ENCODE measurements at regions not wholly inside any gene's neighbourhood (a gene's known extent, or its start where the extent isn't known, plus 50 kb on each side); places are given as distances from the start of the nearest gene placed in this dataset.
"Not testable (repeated sequence)": the region's sequence is repeated elsewhere in the genome, so short reads cannot be mapped to it uniquely, and the experiment has no call there.

DNA sequence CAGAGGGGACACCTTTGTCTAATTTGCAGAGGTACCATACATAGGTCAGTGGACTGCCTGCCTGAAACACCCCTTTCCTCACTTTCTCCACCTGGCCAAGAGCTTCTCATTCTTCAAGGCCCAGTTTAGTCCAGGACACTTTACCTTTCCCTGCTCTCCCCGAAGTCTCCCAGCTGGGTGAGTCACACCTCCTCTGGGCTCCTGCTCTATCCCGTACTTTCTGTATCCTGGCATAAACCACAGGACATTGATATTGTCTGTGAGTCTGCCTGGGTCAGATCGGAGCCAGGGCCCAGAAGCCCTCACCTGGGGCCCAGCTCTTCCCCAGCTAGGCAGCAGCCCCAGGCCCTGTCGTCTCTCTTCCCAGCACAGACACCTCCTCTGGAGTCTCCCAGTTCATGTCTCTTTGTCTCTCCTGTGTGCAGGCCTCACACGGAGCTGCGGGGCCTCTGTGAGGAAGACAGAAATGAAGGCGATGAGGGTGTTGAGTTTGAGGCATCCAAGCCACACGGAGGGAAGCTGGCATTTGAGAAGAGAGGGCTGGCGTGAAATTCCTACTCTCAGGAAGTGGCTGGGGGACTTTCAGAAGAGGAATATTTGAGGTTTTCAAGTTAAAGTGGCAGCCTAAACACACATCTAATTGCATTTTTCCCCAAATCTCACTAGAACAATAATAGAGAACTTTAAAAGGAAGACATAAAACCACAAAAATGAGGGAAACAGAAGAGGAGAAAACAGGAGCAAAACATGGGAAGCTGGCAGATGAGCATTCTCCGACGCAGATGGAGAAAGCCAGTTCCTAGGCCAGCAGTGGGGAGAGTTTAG is 79.6 kb upstream of the LAPTM4A start:
- DNase-seq (ENCODE audit: low read depth in 2 of 3, low spot score in 1 of 3), result no peak

DNA sequence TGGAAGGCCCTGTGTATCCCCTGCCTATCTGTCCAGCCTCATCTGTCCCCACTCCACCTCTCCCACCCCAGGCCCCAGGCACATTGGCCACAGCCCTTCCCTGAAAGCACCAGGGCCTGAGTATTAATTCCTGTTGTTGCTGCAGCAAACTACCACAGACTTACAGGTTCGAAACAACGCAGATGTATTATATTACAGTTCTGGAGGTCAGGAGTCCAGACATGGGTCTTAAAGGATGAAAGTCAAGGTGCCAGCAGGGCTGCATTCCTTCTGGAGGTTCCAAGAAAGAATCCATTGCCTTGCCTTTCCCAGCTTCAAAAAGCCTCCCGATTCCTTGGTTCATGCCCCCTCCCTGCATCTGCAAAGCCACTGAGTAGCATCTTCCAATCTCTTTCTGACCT is 78.7 kb upstream of the LAPTM4A start:
- no peak for DNase-seq (ENCODE audit: low read depth in 2 of 3, low spot score in 1 of 3)

DNA sequence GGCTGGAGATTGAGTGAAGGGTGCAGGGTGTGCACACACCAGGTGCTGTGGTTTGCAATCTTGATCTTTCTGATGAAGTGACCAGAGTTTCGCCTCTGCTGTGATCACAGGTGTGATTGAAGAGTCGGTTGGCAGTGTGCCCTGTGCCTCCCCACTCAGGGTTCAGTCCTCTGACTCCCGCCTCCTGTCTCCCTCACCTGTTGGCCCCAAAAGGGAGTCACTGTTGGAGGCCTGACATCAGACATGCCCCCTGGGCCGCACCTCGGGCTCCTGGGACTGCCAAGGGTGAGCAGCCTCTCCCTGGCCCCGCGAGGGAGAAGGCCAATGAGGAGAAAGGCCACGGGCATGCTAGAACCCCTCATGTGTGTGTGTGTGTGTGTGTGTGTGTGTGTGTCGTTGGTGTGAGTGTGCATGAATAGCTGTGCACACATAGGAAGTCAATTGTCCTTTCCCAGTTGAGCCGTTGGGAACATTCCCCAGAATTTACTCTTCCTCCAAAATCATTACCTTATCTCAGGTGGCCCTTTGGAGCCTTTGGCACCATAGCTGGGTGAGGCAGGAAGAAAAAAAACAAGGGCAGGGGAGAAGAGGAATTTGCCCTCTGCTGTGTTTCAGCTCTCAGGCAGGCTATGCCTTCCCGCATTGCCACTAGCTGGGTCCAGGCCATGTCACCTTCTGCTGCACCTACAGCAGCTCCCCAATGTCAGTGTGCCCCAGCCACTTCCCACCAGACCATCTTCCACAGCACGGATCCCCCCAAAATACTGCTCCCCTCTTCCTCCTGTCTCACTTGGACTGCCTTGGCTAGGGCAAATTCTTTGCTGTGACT is 78.1 kb upstream of the LAPTM4A start:
- no peak for DNase-seq (ENCODE audit: low read depth in 2 of 3, low spot score in 1 of 3)

DNA sequence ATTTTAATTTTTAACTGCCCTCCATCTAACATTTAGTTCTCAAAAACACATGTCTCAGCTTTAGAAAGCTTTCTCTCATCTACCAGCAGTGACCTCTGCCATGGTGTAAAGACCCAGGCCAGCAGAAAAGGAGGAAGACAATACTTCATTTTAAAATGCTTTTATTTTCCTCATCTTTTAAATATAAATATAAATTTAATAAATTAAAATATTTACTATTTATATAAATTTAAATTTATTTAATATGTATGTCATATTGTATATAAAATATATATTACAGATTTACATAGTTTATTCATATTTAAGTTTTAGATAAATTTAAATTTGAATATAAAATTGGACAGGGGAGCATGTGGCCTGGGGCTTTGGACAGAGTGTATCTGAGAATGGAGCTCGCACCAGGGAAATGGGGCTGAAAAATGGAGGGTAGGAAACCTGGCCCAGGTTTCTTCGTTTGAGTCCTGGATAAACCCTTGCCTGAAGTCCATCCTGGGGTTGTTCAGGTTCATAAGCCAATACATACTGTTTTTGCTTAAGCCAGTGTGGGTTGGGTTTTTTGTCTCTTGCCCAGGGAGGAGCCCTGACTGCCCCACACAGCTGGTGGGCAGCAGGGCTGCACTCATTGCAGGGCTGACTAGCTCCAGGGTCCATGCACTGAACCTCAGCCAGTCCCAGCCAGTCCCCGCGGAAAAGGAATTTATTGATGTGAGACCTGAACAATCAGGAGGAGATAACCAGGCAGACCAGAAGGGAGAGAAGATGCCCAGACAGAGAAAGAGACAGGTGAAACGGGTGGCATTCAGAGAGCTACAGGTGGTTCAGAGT is 77.3 kb upstream of the LAPTM4A start:
- DNase-seq (ENCODE audit: low read depth in 2 of 3, low spot score in 1 of 3), result no peak

DNA sequence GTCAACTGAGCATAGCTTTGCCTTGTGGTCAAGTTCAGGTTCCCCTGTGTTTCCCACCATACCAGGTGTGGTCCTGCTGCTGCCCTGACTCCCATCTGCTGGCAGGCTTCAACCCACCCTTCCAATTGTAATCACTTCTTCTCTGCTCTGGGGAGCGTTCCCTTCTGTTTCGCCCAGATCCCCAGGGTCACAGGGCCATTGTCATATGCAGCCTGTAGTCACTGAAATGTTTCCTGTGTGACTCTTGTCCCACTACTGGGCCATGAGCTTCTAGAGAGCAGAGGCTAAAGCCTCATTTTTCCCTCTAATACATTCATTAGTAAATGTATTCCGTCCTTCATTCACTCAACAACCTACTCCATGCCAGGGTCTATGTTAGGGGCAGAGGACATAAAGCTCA is 75.0 kb upstream of the LAPTM4A start:
- no peak for DNase-seq (ENCODE audit: low read depth in 2 of 3, low spot score in 1 of 3)

DNA sequence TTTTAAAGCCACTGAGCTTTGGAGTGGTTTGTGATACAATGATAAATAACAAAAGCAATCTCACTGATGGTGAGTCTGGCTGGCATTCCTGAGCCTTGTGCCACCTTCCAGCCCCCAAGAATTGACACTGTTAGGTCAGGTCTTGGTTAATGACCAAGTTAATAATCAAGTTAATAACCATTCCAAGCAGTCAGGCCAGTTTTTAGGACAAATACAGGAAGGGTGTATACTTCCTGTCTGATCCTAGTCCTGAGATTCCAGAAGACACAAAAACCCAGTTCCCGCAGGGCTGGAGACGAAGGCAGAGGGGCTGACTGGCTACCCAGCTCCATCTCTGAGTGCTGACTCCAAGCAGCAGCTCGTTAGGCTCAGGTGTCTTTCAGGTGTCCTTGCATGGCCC is 74.6 kb upstream of the LAPTM4A start:
- no peak for DNase-seq (ENCODE audit: low read depth in 2 of 3, low spot score in 1 of 3)

DNA sequence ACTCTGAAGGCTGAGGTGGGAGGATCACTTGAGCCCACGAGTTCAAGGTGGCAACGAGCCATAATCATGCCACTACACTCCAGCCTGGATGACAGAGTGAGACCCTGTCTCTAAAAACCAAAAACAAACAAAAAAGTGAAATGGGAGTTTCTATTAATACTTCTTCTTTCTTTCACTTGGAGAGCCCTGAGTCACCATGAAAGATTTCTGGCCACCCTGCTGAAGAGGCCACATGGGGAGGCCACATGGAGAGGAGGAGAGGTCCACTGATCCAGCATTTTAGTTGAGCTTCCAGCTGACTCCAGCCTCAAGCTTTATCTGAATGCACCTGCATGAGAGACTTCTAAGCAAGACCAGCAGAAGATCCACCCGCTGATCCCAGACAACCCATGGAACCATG is 74.2 kb upstream of the LAPTM4A start:
- DNase-seq (ENCODE audit: low read depth in 2 of 3, low spot score in 1 of 3), result no peak

DNA sequence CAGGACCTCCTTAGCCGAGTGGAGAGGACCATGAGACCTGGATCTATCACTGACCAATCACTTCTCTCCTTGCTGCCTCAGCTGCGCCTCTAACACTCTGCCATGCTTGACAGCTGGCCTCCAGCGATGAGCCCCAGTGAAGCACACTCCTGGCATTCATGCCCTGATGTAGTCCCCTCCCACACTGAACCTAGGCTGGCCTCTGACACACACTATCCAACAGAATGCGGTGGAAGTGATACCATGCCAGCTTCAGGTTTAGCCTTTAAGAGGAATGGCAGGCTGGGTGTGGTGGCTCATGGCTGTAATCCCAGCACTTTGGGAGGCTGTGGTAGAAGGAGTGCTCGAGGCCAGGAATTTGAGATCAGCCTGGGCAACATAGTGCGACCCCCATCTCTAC is 73.7 kb upstream of the LAPTM4A start:
- DNase-seq (ENCODE audit: low read depth in 2 of 3, low spot score in 1 of 3), result no peak

DNA sequence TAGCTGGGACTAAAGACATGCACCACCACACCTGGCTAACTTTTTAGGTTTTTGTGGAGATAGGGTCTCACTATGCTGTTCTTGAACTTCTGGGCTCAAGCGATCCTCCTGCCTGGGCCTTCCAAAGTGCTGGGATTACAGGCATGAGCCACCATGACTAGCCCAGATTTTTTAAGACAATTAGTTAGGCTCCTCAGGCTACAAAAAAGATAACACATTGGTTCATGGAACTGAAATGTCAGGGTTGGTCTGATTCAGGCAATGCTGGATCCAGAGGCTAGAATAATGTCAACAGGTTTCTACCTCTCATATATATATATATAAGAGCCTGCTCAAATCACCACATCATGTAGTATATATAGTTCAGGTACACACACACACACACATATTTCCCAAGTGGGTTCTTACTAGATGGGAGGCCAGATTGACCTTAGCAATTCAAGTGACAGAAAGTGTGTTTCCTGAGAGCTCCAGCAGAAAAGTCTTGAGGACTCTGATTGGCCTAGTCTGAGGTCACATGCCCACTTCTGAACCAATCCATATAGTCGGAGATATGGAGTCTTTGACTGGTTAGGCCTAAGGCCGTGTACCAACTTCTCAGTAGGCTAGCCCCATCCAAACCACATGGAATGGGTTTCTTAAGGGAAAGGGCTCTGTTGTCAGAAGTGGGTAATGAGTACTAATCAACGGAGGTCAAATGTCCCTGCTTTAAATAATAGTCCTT is 72.6 kb upstream of the LAPTM4A start:
- DNase-seq (ENCODE audit: low read depth in 2 of 3, low spot score in 1 of 3), result no peak

DNA sequence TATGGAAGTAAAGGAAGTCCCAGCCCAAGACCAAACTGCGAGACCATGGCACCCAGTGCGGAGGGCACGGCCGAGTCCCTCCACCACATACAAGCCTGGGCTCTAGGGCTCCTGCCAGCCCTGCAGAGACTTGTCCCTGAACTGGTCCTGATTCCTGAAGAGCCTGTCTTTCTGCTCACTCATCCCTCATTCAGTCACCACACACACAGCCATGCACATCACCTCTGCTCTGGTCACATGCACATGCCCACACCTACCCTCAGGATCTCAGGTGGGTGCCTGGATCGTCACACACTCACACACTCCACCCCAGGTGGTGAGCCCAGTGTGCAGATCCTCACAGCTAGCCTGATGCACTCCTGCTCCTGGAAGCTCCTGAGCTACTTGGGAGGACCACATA is 71.4 kb upstream of the LAPTM4A start:
- no peak for DNase-seq (ENCODE audit: low read depth in 2 of 3, low spot score in 1 of 3)

DNA sequence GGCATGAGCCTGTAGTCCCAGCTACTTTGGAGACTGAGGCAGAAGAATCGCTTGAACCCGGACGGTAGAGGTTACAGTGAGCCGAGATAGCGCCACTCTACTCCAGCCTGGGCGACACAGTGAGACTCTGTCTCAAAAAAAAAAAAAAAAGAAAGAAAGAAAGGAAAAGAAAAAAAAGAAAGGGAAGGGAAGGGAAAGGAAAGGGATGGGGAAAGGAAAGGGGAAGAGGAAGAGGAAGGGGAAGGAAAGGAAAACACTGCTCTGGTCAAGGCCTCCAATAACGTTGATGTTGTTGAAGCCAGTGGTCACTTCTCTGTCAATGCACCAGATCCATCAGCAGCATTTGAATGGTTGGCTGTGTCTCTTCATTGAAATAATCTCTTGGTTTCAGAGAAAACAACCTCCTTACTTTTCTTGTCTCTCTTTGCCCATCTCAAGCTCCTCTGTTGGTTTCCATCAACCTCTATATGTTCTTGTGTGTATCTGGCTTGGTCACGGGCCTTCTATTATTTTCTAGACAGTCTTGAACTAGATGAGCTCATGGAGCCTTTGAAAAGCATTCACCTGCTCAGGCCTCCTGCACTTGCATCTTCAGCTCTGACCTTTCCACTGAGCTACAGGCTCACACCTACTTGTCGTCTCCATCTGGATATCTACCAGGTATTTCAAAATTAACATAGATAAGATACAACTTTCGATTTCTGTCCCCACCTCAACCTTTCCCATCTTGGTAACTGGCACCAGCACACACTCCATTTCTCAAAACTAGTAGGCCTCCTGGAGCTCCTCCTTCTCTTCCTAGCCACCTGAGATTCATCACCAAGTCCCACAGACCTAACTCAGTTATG is 69.4 kb upstream of the LAPTM4A start:
- no peak for DNase-seq (ENCODE audit: low read depth in 2 of 3, low spot score in 1 of 3)

DNA sequence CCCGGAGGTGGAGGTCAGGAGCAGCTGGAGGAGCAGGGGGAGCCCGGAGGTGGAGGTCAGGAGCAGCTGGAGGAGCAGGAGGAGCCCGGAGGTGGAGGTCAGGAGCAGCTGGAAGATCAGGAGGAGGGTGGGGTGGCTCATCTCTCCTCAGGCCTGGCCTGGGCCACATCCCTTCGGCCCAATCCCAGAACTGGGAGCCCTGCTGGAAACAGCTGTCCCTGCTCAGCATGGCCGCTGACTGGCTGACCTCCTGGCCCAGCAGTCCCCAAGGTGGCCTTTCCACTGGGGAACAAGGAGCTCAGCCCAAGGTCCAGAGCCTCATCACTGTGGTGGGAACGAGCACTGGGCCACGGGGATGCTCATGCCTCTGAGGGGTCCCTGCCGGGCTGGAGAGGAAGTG is 66.6 kb upstream of the LAPTM4A start:
- DNase-seq (ENCODE audit: low read depth in 2 of 3, low spot score in 1 of 3), result no peak

DNA sequence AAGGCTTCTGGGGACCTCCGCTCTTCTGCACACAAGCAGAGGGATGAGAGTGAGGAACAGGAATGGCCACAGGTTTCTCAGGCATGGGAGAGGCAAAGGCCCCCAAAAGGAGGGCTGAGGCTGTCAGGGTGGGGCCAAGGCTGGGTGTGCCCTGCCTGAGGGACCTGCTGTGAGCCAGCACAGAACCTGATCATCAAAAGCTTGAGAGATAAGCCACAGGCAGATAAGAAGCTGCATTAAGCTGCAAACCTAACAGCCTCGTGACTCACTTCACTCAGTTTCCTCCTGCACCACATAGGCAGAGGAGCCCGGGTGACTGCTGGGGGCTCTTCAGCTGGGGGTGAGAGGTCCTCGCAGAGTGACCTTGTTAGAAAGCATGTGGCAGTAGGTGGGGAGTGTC is 64.5 kb upstream of the LAPTM4A start:
- DNase-seq (ENCODE audit: low read depth in 2 of 3, low spot score in 1 of 3), result no peak

DNA sequence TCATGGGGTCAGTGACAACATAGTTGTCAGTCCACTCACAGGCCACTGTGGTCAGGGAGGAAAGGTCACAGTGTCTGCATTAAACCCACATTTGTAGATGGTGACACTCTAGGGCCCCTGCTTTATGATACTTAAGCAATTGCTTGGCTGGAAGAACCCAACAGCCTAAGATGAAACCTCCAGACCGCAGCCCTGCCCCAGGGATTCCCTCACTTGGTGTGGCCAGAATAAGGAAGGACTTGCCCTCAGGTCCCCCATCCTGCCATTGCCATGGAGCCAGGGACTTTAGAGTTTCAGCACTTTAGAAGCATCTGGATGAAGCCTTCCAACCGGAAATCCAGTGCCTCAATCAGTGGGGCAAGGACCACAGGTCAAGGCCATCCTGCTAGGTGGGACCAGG is 63.9 kb upstream of the LAPTM4A start:
- no peak for DNase-seq (ENCODE audit: low read depth in 2 of 3, low spot score in 1 of 3)

DNA sequence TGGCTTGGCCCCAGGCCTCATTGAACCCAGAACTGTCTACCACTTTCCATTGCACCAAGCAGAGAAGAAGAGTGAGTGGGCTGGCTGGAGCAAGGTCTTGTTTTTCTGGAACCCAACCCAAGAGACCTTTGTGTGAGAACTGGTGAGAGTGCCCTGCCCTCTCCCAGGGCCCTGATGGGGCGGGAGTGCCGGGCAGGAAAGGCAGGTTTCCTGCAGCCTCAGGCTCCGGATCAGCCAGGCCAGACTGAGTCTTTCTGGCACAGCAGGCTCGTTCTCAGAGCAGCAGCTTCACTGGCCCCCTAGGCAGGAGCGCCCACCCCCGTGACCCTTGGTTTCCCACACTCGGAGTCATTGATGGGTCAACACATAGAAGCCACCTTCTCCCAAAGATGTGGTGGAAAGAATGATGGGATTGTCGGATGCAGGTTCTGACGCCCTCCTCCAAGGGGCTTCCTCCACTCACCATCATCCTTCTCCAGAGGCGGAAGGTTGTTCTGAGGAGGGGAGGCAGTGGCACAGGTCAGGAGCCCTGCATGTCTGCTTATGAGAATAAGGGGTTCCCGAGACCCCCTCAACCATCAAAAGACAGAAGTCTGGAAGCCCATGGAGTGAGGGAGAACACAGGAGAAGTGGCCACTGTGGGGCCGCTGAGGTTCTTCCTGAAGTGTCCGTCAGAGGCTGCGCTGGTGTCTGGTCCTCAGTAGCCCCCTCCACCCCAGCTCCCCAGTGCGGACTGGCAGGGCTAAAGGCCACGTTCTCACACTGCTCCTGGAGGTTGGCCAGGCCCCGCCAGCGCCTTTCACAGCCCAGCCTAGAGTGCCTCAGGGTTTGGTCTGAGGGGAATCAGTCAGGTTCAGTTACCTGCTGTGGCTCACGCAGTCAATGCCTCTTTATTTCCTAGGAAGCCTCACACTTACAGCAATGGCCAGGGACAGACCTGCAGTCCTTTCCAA is 62.8 kb upstream of the LAPTM4A start:
- DNase-seq (ENCODE audit: low read depth in 2 of 3, low spot score in 1 of 3), result no peak

DNA sequence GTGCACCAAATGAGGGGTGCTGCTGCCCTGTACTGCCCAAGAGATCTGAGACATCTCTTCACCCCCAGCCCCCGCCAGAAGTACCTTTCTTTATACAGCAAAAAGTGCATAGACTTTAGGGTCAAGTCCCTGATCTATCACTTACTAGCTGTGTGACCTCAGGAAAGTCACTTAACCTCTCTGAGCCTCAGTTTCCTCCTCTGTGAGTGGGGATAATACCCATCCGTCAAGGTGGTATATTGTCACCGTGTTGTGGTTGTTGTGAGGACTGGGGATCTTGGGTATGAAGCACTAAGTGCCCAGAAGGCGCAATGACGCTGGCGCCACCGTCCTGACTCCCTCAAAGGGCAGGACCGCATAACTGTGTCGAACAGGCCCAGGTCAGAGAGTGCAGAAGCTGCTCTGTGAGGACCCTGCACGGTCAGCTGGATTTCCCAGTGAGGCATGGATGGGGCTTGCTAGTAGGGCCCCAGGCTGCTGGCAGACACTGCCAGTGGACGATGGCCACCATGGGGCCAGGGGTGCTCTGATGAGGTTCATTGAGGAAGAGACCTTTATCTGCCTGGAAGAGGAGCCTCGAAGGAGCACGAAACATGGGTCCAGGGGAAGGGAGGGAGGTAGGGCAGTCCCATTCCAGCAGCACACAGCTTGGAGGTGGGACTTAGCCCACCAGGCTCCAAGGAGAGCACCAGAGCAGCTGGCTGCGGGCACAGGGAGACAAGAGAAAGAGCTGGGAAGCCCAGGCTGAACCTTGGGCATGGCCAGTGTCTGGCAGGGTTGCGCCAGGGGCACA is 61.8 kb upstream of the LAPTM4A start:
- no peak for DNase-seq (ENCODE audit: low read depth in 2 of 3, low spot score in 1 of 3)

DNA sequence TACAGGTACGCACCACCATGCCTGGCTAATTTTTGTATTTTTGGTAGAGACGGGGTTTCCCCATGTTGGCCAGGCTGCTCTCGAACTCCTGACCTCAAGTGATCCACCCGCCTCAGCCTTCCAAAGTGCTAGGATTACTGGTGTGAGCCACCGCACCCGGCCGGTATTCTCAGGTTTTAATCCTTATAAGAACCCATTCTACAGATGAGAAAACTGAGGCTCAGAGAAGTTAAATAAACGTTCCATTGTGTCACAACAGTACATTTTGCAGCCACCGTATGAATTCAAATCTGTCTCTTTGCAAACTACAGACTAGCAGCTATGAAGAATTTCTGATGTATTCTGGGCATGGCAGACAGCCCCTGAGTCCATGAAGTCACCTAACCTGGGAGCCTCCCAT is 60.9 kb upstream of the LAPTM4A start:
- DNase-seq (ENCODE audit: low read depth in 2 of 3, low spot score in 1 of 3), result not testable (repeated sequence)

Data from stimulated activated CD4-positive, alpha-beta T cell treated with anti-CD3 and anti-CD28 coated beads, Interleukin-12 subunit alpha, Interleukin-12 subunit beta, amount 100 ng/mL, for 48 hours (primary cell).